Heart left ventricle (tissue), 16 donors: ENCODE measurements at regions not wholly inside any gene's neighbourhood (a gene's known extent, or its start where the extent isn't known, plus 50 kb on each side); places are given as distances from the start of the nearest gene placed in this dataset.

Source experiments
- ATAC-seq, 4 donors: fragments of 200-7000 bp; cut with Tn5 transposase; one replicate each; pipeline ENCODE4 v1.9.1; 2020 to 2022; ENCODE audit warnings: moderate library complexity in 4 of 4, mild to moderate bottlenecking in 3 of 4, moderate number of reproducible peaks in 1 of 4
- DNase-seq, 5 donors: peaks; one replicate each; pipeline ENCODE4 v3.0.0-alpha.2; 2020
- H3K27ac ChIP-seq, 12 donors: fragments of 200-600 bp; sonication (generic) in 4 of 12; one replicate each; pipeline versions ENCODE4 v1.5.0 to v1.8.0; 2016 to 2022; ENCODE audit warnings: mild to moderate bottlenecking in 2 of 12
- H3K27me3 ChIP-seq, 9 donors: fragments of 200-600 bp; sonication (generic) in 2 of 9; one replicate each; pipeline versions ENCODE4 v1.5.1 to v1.8.0; 2016 to 2022; ENCODE audit warnings: mild to moderate bottlenecking in 3 of 9
- H3K36me3 ChIP-seq, 9 donors: fragments of 200-600 bp; sonication (generic) in 2 of 9; one replicate each; pipeline versions ENCODE4 v1.5.0 to v1.8.0; 2018 to 2022; ENCODE audit warnings: mild to moderate bottlenecking in 2 of 9
- H3K4me1 ChIP-seq, 12 donors: fragments of 200-600 bp; sonication (generic) in 4 of 12; one replicate each; pipeline versions ENCODE4 v1.5.0 to v1.8.0; 2016 to 2022; ENCODE audit warnings: mild to moderate bottlenecking in 3 of 12
- H3K4me3 ChIP-seq, 12 donors: fragments of 200-600 bp; sonication (generic) in 4 of 12; one replicate each; pipeline versions ENCODE4 v1.5.0 to v1.8.0; 2017 to 2022; ENCODE audit warnings: mild to moderate bottlenecking in 9 of 12, moderate library complexity in 4 of 12
- H3K9me3 ChIP-seq, 12 donors: fragments of 200-600 bp; sonication (generic) in 4 of 12; one replicate each; pipeline versions ENCODE4 v1.5.0 to v1.8.0; 2016 to 2022; ENCODE audit warnings: mild to moderate bottlenecking in 1 of 12
- POLR2A ChIP-seq, 2 donors: fragments of 450-650 bp; IDR thresholded peaks; one replicate each; pipeline ENCODE4 v1.6.1; 2017; ENCODE audit warnings: antibody characterized with exemption in 2 of 2, mild to moderate bottlenecking in 2 of 2, moderate library complexity in 2 of 2
- WGBS, 4 donors: extraction: QIAGEN DNeasy Blood & Tissue Kit in 2 of 4; methylation state at CpG; one replicate each; pipeline versions ENCODE4 v1.1.5 to v1.1.7; 2013 to 2018; 5-methylcytosine and 5-hydroxymethylcytosine counted together
- intact Hi-C, 10 donors: fragments of 100-400 bp; cut with DNase I; formaldehyde crosslinking; loops; one replicate each; pipeline versions ENCODE4 v1.11.1 to v1.14.2; 2022
- TF ChIP-seq, protein P1 (sequence below), 12 donors: fragments of 200-600 bp; sonication (generic) in 4 of 12; IDR thresholded peaks; one replicate each; pipeline versions ENCODE4 v1.5.0 to v1.8.0; 2018 to 2022; ENCODE audit warnings: antibody characterized with exemption in 12 of 12, mild to moderate bottlenecking in 5 of 12
- donor health status: ischemic (EF 13 %, LVEDD 7.1; RV severe dilation, severe dysfunction).
- donor health status: healthy with polysubstance abuse.
- donor health status: DM: no; HTN: yes; CAD: no.
- donor health status: DM: no; HTN: no; CAD: no.
- donor health status: ischemic (EF 25% LVEDD 6.9; RV normal size, moderate dysfunction).
- donor health status: ischemic (EF 25% LVEDD 5.7; RV mildly dilated, moderate dysfunction).
- donor health status: healthy.
- donor health status: DM: yes; HTN: yes; CAD: no.
- donor health status: ischemic (EF 35%, LVEDD 5.7; RV mildly dilated, moderate dysfunction).
- donor health status: nonischemic (EF 11% LVEDD 7.7; RV severe dilation, severe dysfunction).
- donor health status: DM: yes; HTN: yes; CAD: no.
- donor health status: PGD.
- donor health status: ischemic (EF 29% LVEDD 5.4; RV normal size, mild dysfunction).
- donor health status: nonischemic (EF 23%, LVEDD 6.1; RV moderate dilation, normal function).

DNA sequence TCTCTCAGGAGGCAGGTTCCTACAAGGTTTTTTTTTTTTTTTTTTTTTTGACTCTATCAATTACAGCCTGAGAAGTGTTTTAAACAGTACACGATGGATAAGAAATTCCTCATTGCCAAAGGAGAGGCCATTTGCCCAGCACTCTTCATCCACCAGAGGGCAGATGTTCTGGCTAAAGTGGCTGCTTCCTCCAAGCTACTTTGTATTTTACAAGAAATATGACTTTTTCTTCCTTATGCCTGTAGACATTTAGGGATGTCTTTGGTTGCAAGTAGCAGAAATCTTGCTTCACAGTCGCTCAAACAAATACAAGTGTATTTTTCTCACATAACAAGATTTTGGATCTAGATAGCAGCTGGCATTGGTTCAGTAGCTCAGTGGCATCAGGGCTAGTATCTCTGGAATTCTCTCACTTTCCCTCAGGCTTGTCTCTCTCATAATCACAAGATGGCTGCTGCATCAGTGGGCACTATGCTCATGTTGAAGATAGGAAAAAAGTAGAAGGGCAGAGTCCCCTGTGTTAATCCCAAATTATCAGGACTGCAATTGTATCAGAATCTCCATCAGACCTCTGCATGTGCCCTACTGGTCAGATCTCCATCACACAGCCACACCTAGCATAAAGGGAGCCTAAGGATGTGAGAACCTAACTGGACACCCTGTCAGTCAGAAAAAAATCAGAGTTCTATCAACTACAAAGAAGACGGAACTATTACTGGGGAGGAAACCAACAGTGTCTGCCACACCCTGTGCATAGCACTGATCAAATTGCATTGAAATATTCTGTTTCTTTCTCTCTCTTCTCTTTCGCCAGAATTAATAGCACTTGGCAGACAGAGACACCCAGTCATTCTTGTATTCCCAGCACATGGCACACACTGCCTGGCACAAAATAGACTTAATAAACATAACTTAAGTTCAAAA is 138.9 kb upstream of the COL8A1 start:
- peaks cover 0 to 51% (median 25%) of the 10 kb centered on the region in 12 donors for H3K4me1 ChIP-seq
- peaks cover 0 to 12% (median 0%) of the 10 kb centered on the region in 12 donors for H3K9me3 ChIP-seq
- no peak for TF ChIP-seq POLR2A (IDR thresholded peaks at IDR 0.05)
- TF ChIP-seq, protein P1, sequence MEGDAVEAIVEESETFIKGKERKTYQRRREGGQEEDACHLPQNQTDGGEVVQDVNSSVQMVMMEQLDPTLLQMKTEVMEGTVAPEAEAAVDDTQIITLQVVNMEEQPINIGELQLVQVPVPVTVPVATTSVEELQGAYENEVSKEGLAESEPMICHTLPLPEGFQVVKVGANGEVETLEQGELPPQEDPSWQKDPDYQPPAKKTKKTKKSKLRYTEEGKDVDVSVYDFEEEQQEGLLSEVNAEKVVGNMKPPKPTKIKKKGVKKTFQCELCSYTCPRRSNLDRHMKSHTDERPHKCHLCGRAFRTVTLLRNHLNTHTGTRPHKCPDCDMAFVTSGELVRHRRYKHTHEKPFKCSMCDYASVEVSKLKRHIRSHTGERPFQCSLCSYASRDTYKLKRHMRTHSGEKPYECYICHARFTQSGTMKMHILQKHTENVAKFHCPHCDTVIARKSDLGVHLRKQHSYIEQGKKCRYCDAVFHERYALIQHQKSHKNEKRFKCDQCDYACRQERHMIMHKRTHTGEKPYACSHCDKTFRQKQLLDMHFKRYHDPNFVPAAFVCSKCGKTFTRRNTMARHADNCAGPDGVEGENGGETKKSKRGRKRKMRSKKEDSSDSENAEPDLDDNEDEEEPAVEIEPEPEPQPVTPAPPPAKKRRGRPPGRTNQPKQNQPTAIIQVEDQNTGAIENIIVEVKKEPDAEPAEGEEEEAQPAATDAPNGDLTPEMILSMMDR (IDR thresholded peaks at IDR 0.05), result peak; percentile 60 to 85 (median 76)
- H3K27me3 ChIP-seq, result no peaks in the 10 kb centered on the region
- WGBS, 4 donors, result 28 to 42% (median 36%) methylated on average over 4 of the region's 4 CpGs
- ATAC-seq (peak; percentile 22 to 69 (median 66)), DNase-seq (peak in 4 of 5 donors; percentile 36 to 46 (median 40))
- no peak overlapping the region for H3K4me3 ChIP-seq
- H3K27ac ChIP-seq, result peak overlapping the region in 5 of 12 donors; percentile 2 to 44 (median 32)
- intact Hi-C loops, result loop anchor here (1.0 to 10.0 kb wide), 17 partner anchors 33 to 288 kb away; partner anchors contain the start of gene COL8A1 (in 3 of the 10)
- no peaks in the 10 kb centered on the region for H3K36me3 ChIP-seq

DNA sequence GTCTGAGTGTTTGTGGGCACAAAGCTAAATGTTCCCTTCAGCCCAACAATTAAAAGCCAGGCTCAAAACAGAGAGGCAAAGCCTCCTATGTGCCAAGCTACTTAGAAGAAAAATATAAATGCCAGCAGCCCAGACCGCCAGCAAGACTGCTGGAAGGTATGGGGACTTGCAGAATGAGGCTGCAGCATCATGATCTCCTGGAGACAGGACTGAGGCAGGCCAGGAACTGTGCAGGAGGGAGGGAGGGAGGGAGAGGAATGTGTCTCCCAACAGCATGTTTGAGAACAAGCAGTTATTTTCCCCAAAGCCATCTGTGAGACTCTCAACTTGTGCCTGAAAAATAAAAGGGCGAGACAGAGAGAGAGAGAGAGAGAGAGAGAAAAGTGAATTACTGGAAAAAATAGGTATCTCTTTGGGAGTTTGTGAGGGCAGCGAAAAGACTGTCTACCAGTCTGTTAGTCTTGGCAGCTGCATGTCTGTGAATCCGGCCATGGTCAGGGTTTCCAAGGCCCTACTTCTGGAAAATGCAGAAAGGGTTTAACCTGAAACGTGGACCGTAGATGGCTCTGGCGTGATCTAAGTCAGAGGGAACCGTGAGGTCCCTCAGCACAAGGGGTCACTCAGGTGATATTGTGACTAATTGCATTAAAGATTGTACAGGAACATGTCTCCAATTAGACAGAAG is 139.7 kb upstream of the COL8A1 start:
- H3K4me3 ChIP-seq, result no peak overlapping the region
- intact Hi-C loops, result loop anchor here in 8 of 10 donors (1.0 to 10.0 kb wide), 10 partner anchors 34 to 289 kb away; partner anchors contain the start of gene COL8A1 (in 1 of the 8)
- DNase-seq (no peak), ATAC-seq (peak; percentile 12 to 36 (median 26))
- peaks cover 0 to 12% (median 0%) of the 10 kb centered on the region in 12 donors for H3K9me3 ChIP-seq
- no peaks in the 10 kb centered on the region for H3K27me3 ChIP-seq
- no peaks in the 10 kb centered on the region for H3K36me3 ChIP-seq
- H3K27ac ChIP-seq, result peak overlapping the region in 4 of 12 donors; percentile 2 to 44 (median 32)
- TF ChIP-seq, protein P1 (IDR thresholded peaks at IDR 0.05), result no peak
- WGBS, 4 donors, result 75 to 80% (median 77%) methylated on average over 8 of the region's 8 CpGs
- peaks cover 0 to 43% (median 25%) of the 10 kb centered on the region in 12 donors for H3K4me1 ChIP-seq

- H3K36me3 ChIP-seq, result no peaks in the 10 kb centered on the region
- DNase-seq (no peak), ATAC-seq (no peak)
- peaks cover 0 to 41% (median 7%) of the 10 kb centered on the region in 12 donors for H3K9me3 ChIP-seq
- 56 to 73% (median 61%) methylated on average over 1 of the region's 1 CpG for WGBS, 4 donors
- H3K4me1 ChIP-seq, result no peaks in the 10 kb centered on the region
- no peak overlapping the region for H3K4me3 ChIP-seq
- intact Hi-C loops, result no loop called here
- TF ChIP-seq, protein P1 (IDR thresholded peaks at IDR 0.05), result no peak
- no peak for TF ChIP-seq POLR2A (IDR thresholded peaks at IDR 0.05)
- H3K27ac ChIP-seq, result no peak overlapping the region
- no peaks in the 10 kb centered on the region for H3K27me3 ChIP-seq
These were observed 150.5 kb upstream of the COL8A1 start for GRCh38 chr3:99487894-99488293.

DNA sequence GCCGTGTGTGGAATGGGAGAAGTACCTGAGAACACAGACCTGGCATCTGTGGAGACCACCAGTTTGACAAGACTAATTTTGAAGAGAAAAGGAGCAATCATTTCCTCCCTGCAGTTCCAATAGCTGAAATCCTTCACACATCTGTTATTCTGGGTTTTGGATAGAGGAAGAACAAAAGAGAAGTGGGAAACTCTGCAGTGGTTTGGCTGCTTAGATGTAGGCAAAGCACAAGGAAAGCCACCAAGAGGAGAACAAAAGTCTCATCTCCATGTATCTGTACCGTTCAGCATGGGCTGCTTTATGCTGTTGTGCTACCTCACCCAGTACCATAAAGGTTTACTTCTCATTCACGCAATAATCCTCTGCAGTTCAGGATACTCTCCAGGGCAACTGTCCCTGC is 153.1 kb upstream of the COL8A1 start:
- TF ChIP-seq, protein P1 (IDR thresholded peaks at IDR 0.05), result no peak
- no peak for TF ChIP-seq POLR2A (IDR thresholded peaks at IDR 0.05)
- no peaks in the 10 kb centered on the region for H3K4me1 ChIP-seq
- 71 to 81% (median 77%) methylated on average over 3 of the region's 3 CpGs for WGBS, 4 donors
- ATAC-seq, result no peak
- no peak overlapping the region for H3K27ac ChIP-seq
- no peaks in the 10 kb centered on the region for H3K36me3 ChIP-seq
- DNase-seq, result no peak
- peaks cover 0 to 33% (median 5%) of the 10 kb centered on the region in 12 donors for H3K9me3 ChIP-seq
- H3K4me3 ChIP-seq, result no peak overlapping the region
- H3K27me3 ChIP-seq, result no peaks in the 10 kb centered on the region
- intact Hi-C loops, result no loop called here
